ENCODE measurements at regions not wholly inside any gene's neighbourhood (a gene's known extent, or its start where the extent isn't known, plus 50 kb on each side); places are given as distances from the start of the nearest gene placed in this dataset.

DNA sequence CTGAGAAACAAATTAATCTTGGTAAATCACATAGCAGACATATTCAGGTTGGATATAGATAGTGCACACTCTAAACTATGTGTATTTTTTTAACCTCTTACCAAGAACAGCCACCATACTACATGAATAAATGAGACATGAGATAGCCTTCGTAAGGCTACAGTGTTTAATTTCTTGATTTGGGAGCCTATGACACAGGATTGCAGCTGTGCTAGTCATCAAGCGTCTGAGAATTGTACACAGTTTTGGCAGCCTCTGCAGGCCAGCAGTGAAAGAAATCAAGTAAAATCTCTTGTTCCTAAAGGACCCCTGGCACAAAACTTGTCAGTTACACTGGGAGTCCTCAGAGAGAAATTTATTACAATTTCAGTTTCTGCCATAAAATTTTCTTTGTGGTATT, 236.1 kb downstream of the C12orf50 start:
- no peak for DNase-seq
- no peaks in the 10 kb centered on the region for H3K27me3 ChIP-seq (replicated peaks in 2 of 5; ENCODE audit: control insufficient read depth in 4 of 5, insufficient read depth in 5 of 5, low read length in 4 of 5)
- 93% methylated on average over 1 of the region's 2 CpGs for WGBS (ENCODE audit: insufficient coverage)
- ChIA-PET POLR2A (no interaction called here), CTCF (no interaction called here)
- H3K9me3 ChIP-seq (ENCODE audit: control extremely low read depth in 1 of 5, control insufficient read depth in 4 of 5, insufficient read depth in 2 of 5, low read depth in 1 of 5, low read length in 4 of 5), result no peaks in the 10 kb centered on the region
- H3K4me1 ChIP-seq (ENCODE audit: control extremely low read depth in 1 of 4, control insufficient read depth in 4 of 4, insufficient read depth in 4 of 4, low read length in 3 of 4), result no peaks in the 10 kb centered on the region
- no peak overlapping the region for H3K27ac ChIP-seq (ENCODE audit: insufficient read depth in 1 of 2, low read depth in 1 of 2, low read length in 2 of 2, poor library complexity in 1 of 2, severe bottlenecking in 2 of 2)
- no peak overlapping the region for H3K4me3 ChIP-seq (ENCODE audit: control insufficient read depth in 1 of 7, extremely low read depth in 1 of 7, insufficient read depth in 4 of 7, low read depth in 2 of 7, low read length in 6 of 7)
- H3K36me3 ChIP-seq (ENCODE audit: control insufficient read depth in 4 of 4, insufficient read depth in 4 of 4, low read length in 3 of 4), result no peaks in the 10 kb centered on the region

DNA sequence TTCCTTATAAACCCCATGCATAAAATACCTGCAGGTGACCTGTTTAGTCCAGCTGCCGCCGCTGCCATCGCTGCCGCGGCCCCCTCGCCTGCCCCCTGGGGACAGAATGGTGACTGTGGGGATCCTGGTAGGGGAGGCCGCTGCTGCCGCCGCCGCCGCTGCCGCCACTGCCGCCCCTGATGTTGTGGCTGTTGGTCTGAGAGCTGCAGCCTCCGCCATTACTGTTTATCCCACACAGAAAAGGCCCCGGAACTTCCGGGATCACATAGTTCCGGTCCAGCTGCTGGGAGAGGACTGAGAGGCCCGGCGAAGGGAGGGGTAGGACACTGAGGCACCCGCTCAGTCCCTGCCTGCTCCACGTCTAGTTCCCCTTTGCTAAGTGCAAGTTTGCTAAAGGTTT, 244.9 kb downstream of the C12orf50 start:
- Histone ChIP-seq H3K27ac (ENCODE audit: insufficient read depth in 1 of 2, low read depth in 1 of 2, low read length in 2 of 2, poor library complexity in 1 of 2, severe bottlenecking in 2 of 2) (no peak overlapping the region), H3K4me3 (ENCODE audit: control insufficient read depth in 1 of 7, extremely low read depth in 1 of 7, insufficient read depth in 4 of 7, low read depth in 2 of 7, low read length in 6 of 7) (no peak overlapping the region), H3K9me3 (ENCODE audit: control extremely low read depth in 1 of 5, control insufficient read depth in 4 of 5, insufficient read depth in 2 of 5, low read depth in 1 of 5, low read length in 4 of 5) (no peaks in the 10 kb centered on the region), H3K36me3 (ENCODE audit: control insufficient read depth in 4 of 4, insufficient read depth in 4 of 4, low read length in 3 of 4) (no peaks in the 10 kb centered on the region), H3K4me1 (ENCODE audit: control extremely low read depth in 1 of 4, control insufficient read depth in 4 of 4, insufficient read depth in 4 of 4, low read length in 3 of 4) (no peaks in the 10 kb centered on the region), H3K27me3 (replicated peaks in 2 of 5; ENCODE audit: control insufficient read depth in 4 of 5, insufficient read depth in 5 of 5, low read length in 4 of 5) (no peaks in the 10 kb centered on the region)
- POLR2A ChIA-PET, result no interaction called here
- WGBS (ENCODE audit: insufficient coverage), result 99% methylated on average over 14 of the region's 21 CpGs
- CTCF ChIA-PET, result no interaction called here
- no peak for DNase-seq

DNA sequence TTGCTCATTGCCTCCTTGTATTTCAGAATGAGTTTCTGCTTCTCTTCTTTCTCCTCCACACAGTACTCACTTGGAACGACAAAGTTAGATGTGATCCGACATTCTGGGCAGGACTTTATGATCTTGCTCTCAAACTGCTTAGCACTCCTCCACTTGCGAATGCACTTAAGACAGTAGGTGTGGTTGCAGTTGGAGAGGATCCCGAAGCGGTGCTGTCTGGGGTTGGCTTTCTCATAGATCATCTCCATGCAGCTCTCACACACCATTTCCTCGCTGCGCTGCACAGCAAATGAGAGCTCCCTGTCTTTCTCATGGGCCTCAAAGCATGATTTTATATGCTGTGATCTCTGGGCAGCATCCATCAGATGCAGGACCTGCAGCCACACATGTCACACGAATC, 245.7 kb downstream of the C12orf50 start:
- 96% methylated on average over 7 of the region's 8 CpGs for WGBS (ENCODE audit: insufficient coverage)
- H3K27me3 ChIP-seq (replicated peaks in 2 of 5; ENCODE audit: control insufficient read depth in 4 of 5, insufficient read depth in 5 of 5, low read length in 4 of 5), result no peaks in the 10 kb centered on the region
- ChIA-PET CTCF (no interaction called here), POLR2A (no interaction called here)
- H3K4me3 ChIP-seq (ENCODE audit: control insufficient read depth in 1 of 7, extremely low read depth in 1 of 7, insufficient read depth in 4 of 7, low read depth in 2 of 7, low read length in 6 of 7), result no peak overlapping the region
- H3K9me3 ChIP-seq (ENCODE audit: control extremely low read depth in 1 of 5, control insufficient read depth in 4 of 5, insufficient read depth in 2 of 5, low read depth in 1 of 5, low read length in 4 of 5), result no peaks in the 10 kb centered on the region
- DNase-seq, result no peak
- no peak overlapping the region for H3K27ac ChIP-seq (ENCODE audit: insufficient read depth in 1 of 2, low read depth in 1 of 2, low read length in 2 of 2, poor library complexity in 1 of 2, severe bottlenecking in 2 of 2)
- no peaks in the 10 kb centered on the region for H3K36me3 ChIP-seq (ENCODE audit: control insufficient read depth in 4 of 4, insufficient read depth in 4 of 4, low read length in 3 of 4)
- H3K4me1 ChIP-seq (ENCODE audit: control extremely low read depth in 1 of 4, control insufficient read depth in 4 of 4, insufficient read depth in 4 of 4, low read length in 3 of 4), result no peaks in the 10 kb centered on the region

DNA sequence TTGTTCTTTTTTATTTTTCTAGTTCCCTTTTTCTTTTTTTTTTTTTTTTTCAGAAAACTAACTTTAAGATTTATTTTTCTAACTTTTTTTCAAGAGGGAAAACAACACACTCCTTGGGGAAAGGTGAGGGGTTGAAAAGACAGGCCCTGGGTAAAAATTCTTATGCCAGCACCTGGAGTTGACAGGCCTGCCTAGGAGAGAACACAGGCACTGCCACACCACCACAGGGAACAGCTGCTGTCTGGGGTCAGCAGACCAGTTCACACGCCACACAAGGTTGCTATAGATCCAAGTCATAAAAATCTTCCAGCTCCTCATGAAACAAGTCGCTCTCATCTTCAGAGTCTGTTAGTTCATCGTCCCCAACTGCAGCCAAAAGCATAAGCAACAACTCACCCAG, 246.4 kb downstream of the C12orf50 start:
- Histone ChIP-seq H3K36me3 (ENCODE audit: control insufficient read depth in 4 of 4, insufficient read depth in 4 of 4, low read length in 3 of 4) (no peaks in the 10 kb centered on the region), H3K4me3 (ENCODE audit: control insufficient read depth in 1 of 7, extremely low read depth in 1 of 7, insufficient read depth in 4 of 7, low read depth in 2 of 7, low read length in 6 of 7) (no peak overlapping the region), H3K27ac (ENCODE audit: insufficient read depth in 1 of 2, low read depth in 1 of 2, low read length in 2 of 2, poor library complexity in 1 of 2, severe bottlenecking in 2 of 2) (no peak overlapping the region), H3K4me1 (ENCODE audit: control extremely low read depth in 1 of 4, control insufficient read depth in 4 of 4, insufficient read depth in 4 of 4, low read length in 3 of 4) (no peaks in the 10 kb centered on the region), H3K9me3 (ENCODE audit: control extremely low read depth in 1 of 5, control insufficient read depth in 4 of 5, insufficient read depth in 2 of 5, low read depth in 1 of 5, low read length in 4 of 5) (no peaks in the 10 kb centered on the region), H3K27me3 (replicated peaks in 2 of 5; ENCODE audit: control insufficient read depth in 4 of 5, insufficient read depth in 5 of 5, low read length in 4 of 5) (no peaks in the 10 kb centered on the region)
- 94% methylated on average over 3 of the region's 3 CpGs for WGBS (ENCODE audit: insufficient coverage)
- ChIA-PET POLR2A (no interaction called here), CTCF (no interaction called here)
- no peak for DNase-seq

DNA sequence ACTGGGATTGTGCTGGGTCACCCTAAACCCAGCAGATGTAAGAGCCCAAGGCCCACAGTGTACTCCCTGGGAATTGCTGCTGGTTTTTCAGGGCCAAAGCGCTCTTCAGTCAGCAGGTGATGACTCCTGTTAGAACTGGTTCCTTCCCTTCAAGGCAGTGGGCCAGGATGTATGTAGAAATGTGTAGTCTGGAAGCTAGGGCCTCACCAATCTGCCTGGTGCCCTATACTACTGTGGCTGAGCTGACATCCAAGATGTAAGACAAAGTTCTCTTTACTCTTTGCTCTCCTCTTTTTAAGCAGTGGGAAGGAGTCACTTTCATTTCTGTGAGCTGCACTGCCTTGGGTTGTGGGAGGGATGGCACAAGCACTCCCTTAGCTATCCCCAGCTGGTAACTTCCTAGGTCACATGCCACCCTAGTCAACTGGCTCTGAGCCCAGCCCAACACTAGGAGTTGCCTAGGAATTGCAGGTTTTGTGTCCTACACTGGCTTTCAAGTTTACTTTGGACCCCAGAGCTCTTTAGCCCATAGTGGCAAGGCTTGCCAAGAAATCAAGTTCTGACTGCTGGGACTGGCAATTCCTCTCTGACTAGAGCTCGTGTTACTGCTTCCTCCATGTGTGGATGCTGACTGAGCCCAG, 249.2 kb downstream of the C12orf50 start:
- DNase-seq, result no peak
- ChIA-PET POLR2A (no interaction called here), CTCF (interaction anchor here (1.5 to 1.7 kb wide), 2 partner anchors 10 to 16 kb away, joined by 4 read pairs; no protein-coding TSS in a partner anchor)
- no peak overlapping the region for H3K4me3 ChIP-seq (ENCODE audit: control insufficient read depth in 1 of 7, extremely low read depth in 1 of 7, insufficient read depth in 4 of 7, low read depth in 2 of 7, low read length in 6 of 7)
- no peaks in the 10 kb centered on the region for H3K9me3 ChIP-seq (ENCODE audit: control extremely low read depth in 1 of 5, control insufficient read depth in 4 of 5, insufficient read depth in 2 of 5, low read depth in 1 of 5, low read length in 4 of 5)
- H3K27me3 ChIP-seq (replicated peaks in 2 of 5; ENCODE audit: control insufficient read depth in 4 of 5, insufficient read depth in 5 of 5, low read length in 4 of 5), result no peaks in the 10 kb centered on the region
- 96% methylated on average over 2 of the region's 2 CpGs for WGBS (ENCODE audit: insufficient coverage)
- no peaks in the 10 kb centered on the region for H3K36me3 ChIP-seq (ENCODE audit: control insufficient read depth in 4 of 4, insufficient read depth in 4 of 4, low read length in 3 of 4)
- H3K4me1 ChIP-seq (ENCODE audit: control extremely low read depth in 1 of 4, control insufficient read depth in 4 of 4, insufficient read depth in 4 of 4, low read length in 3 of 4), result no peaks in the 10 kb centered on the region
- H3K27ac ChIP-seq (ENCODE audit: insufficient read depth in 1 of 2, low read depth in 1 of 2, low read length in 2 of 2, poor library complexity in 1 of 2, severe bottlenecking in 2 of 2), result no peak overlapping the region

DNA sequence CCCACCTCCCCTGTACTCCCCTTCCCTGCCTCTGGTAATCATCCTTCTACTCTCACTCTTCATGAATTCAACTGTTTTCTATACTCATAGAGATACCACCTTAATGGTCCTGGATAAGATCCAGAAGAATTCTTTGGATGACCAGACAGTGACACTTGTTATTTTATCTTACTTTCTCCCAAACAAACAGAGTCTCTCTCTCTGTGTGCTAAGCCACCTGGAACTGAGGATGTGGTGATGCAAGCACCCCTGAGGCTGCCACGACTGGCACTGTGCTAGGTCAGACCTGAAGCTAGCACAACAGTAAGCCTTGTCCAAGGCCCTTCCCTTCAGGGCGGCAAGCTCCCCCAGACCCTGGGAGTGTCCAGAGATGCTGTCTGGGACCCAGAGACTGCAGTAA, 250.2 kb downstream of the C12orf50 start:
- POLR2A ChIA-PET, result no interaction called here
- no peak for DNase-seq
- no peaks in the 10 kb centered on the region for H3K36me3 ChIP-seq (ENCODE audit: control insufficient read depth in 4 of 4, insufficient read depth in 4 of 4, low read length in 3 of 4)
- no peak overlapping the region for H3K4me3 ChIP-seq (ENCODE audit: control insufficient read depth in 1 of 7, extremely low read depth in 1 of 7, insufficient read depth in 4 of 7, low read depth in 2 of 7, low read length in 6 of 7)
- CTCF ChIA-PET, result interaction anchor here (1.5 to 1.7 kb wide), 2 partner anchors 9 to 15 kb away, joined by 4 read pairs; no protein-coding TSS in a partner anchor
- no peaks in the 10 kb centered on the region for H3K4me1 ChIP-seq (ENCODE audit: control extremely low read depth in 1 of 4, control insufficient read depth in 4 of 4, insufficient read depth in 4 of 4, low read length in 3 of 4)
- no peaks in the 10 kb centered on the region for H3K9me3 ChIP-seq (ENCODE audit: control extremely low read depth in 1 of 5, control insufficient read depth in 4 of 5, insufficient read depth in 2 of 5, low read depth in 1 of 5, low read length in 4 of 5)
- WGBS (ENCODE audit: insufficient coverage), result 92% methylated on average over 2 of the region's 2 CpGs
- H3K27me3 ChIP-seq (replicated peaks in 2 of 5; ENCODE audit: control insufficient read depth in 4 of 5, insufficient read depth in 5 of 5, low read length in 4 of 5), result no peaks in the 10 kb centered on the region
- H3K27ac ChIP-seq (ENCODE audit: insufficient read depth in 1 of 2, low read depth in 1 of 2, low read length in 2 of 2, poor library complexity in 1 of 2, severe bottlenecking in 2 of 2), result no peak overlapping the region

DNA sequence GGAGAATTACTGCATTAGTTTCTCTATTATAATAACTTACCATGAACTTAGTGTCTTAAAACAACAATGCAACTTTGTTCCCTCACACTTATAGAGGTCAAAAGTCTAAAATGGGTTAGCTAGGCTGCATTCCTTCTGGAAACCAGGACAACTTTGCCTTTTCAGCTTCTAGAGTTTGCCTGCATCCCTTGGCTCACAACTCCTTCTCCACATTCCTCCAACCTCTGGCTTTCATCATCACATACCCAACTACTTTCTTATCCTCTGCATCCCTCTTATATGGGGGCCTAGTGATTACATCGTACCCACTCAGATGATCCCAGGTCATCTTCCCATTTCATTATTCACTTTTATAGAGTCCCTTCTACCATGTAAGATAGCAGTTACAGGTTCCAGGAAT, 251.1 kb downstream of the C12orf50 start:
- no peak for DNase-seq
- CTCF ChIA-PET, result no interaction called here
- no peak overlapping the region for H3K27ac ChIP-seq (ENCODE audit: insufficient read depth in 1 of 2, low read depth in 1 of 2, low read length in 2 of 2, poor library complexity in 1 of 2, severe bottlenecking in 2 of 2)
- WGBS (ENCODE audit: insufficient coverage), result no CpG with 5 or more reads among the region's 1 CpG
- no peak overlapping the region for H3K4me3 ChIP-seq (ENCODE audit: control insufficient read depth in 1 of 7, extremely low read depth in 1 of 7, insufficient read depth in 4 of 7, low read depth in 2 of 7, low read length in 6 of 7)
- POLR2A ChIA-PET, result no interaction called here
- no peaks in the 10 kb centered on the region for H3K27me3 ChIP-seq (replicated peaks in 2 of 5; ENCODE audit: control insufficient read depth in 4 of 5, insufficient read depth in 5 of 5, low read length in 4 of 5)
- H3K36me3 ChIP-seq (ENCODE audit: control insufficient read depth in 4 of 4, insufficient read depth in 4 of 4, low read length in 3 of 4), result no peaks in the 10 kb centered on the region
- no peaks in the 10 kb centered on the region for H3K9me3 ChIP-seq (ENCODE audit: control extremely low read depth in 1 of 5, control insufficient read depth in 4 of 5, insufficient read depth in 2 of 5, low read depth in 1 of 5, low read length in 4 of 5)
- H3K4me1 ChIP-seq (ENCODE audit: control extremely low read depth in 1 of 4, control insufficient read depth in 4 of 4, insufficient read depth in 4 of 4, low read length in 3 of 4), result no peaks in the 10 kb centered on the region

Measured in common myeloid progenitor, CD34-positive (primary cell).